ENCODE measurements at regions not wholly inside any gene's neighbourhood (a gene's known extent, or its start where the extent isn't known, plus 50 kb on each side); places are given as distances from the start of the nearest gene placed in this dataset.

DNA sequence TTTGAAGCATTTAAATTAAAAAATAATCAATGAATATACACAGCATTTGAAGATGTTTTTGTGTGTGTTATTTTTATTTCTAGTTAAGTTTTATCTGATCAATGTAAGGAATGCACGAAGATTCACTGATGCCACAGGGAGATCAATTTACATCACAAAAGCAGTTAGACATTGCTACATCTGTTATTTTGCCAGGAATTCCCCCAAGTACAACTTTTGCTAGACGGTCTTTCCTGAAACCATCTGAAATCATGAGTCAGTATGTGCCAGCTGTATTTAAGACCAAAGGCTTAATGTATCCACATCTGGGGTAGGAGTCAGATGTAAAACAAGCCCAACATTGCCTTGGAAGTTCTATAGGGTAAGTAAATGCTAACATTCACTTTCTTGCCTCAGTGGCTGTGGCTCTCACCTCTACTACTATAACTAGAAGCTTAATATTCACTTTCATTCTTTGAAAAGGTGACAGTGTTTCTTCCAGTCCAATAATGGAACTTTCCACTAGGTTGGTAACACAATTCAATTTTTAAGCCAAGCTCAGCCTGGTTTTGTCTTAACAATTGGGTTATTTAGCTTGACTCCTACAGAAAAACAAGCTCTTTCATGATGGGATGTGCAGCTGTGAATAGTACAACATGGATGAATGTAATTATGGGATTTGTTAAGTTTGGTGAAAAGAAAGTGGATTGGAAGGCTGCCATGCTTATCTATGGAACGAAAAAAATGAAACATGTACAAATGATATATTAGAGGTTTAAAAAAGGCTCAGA, 385.4 kb upstream of the TMEM132C start:
- no peak overlapping the region for H3K4me3 Mint-ChIP-seq
- H3K4me1 Mint-ChIP-seq (ENCODE audit: low read depth), result no peaks in the 10 kb centered on the region
- no peaks in the 10 kb centered on the region for H3K36me3 Mint-ChIP-seq (ENCODE audit: insufficient read depth in 2 of 2)
- DNase-seq (no peak), ATAC-seq (replicated peaks in 1 of 2) (no peak)
- no peak overlapping the region for H3K27ac Mint-ChIP-seq
- H3K9me3 Mint-ChIP-seq, result peaks cover 0 to 4% of the 10 kb centered on the region in 2 donors
- H3K27me3 Mint-ChIP-seq (ENCODE audit: low read depth), result no peaks in the 10 kb centered on the region

DNA sequence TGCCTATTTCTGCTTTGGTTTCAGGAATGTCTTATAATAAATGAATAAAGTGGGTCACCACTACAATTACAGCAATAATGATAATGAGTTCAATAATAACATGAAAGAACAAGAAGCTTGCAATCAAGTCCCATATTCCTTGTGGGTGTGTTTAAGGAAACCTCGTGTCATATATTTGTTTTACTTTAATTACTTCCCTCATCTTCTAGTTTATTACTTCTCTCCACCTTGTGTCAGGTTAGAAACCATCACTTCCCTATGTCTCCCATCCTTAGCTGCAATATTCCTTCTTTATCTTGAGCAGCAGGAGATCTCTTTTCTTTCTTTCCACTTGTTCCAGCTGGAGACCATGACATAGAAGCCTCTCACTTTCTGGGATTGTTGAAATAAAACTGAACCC, 384.0 kb upstream of the TMEM132C start:
- ATAC-seq (replicated peaks in 1 of 2) (no peak), DNase-seq (no peak)
- Mint-ChIP-seq H3K9me3 (peaks cover 0 to 4% of the 10 kb centered on the region in 2 donors), H3K4me3 (no peak overlapping the region), H3K27me3 (ENCODE audit: low read depth) (no peaks in the 10 kb centered on the region), H3K4me1 (ENCODE audit: low read depth) (no peaks in the 10 kb centered on the region), H3K36me3 (ENCODE audit: insufficient read depth in 2 of 2) (no peaks in the 10 kb centered on the region), H3K27ac (no peak overlapping the region)

DNA sequence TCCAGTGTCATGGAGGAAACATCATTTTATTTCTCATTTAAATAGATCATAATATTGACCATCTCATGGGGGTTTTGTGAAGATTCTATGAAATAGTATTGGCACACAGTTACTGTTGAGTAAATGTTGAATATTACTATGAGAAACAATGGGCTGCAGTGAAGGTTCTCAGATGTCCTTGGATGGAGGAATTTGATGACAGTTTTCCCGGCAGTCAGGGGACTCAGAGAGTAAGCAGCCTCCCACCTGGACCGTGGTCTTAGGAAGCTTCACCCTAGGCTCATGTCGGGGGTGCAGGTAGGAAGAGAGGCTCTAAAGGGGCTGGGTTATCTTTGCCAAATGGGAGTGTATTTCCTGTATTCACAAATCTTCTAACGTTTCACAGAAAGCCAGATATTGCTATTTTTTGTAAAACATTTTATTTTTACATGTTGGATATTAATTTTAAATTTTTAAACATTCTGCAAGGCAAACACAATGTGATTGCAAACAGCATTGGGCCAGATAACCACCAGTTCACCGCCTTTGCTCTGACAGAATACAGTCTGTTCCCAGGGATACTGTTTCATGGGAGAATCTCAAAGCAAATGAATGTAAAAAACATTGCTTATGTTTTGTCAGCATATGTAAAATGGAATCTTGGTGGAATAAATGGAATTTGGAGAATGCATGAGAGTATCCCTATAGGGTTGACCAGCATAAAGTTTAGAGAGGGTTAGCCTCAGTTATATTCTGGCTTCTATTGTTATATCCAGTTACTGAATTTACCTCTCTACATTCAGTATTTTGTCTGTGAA, 380.8 kb upstream of the TMEM132C start:
- H3K27ac Mint-ChIP-seq, result no peak overlapping the region
- ATAC-seq (replicated peaks in 1 of 2) (no peak), DNase-seq (no peak)
- H3K27me3 Mint-ChIP-seq (ENCODE audit: low read depth), result no peaks in the 10 kb centered on the region
- no peaks in the 10 kb centered on the region for H3K4me1 Mint-ChIP-seq (ENCODE audit: low read depth)
- H3K36me3 Mint-ChIP-seq (ENCODE audit: insufficient read depth in 2 of 2), result peaks cover 0 to under 1% of the 10 kb centered on the region in 2 donors
- peaks cover 2 to 3% of the 10 kb centered on the region in 2 donors for H3K9me3 Mint-ChIP-seq
- H3K4me3 Mint-ChIP-seq, result no peak overlapping the region

DNA sequence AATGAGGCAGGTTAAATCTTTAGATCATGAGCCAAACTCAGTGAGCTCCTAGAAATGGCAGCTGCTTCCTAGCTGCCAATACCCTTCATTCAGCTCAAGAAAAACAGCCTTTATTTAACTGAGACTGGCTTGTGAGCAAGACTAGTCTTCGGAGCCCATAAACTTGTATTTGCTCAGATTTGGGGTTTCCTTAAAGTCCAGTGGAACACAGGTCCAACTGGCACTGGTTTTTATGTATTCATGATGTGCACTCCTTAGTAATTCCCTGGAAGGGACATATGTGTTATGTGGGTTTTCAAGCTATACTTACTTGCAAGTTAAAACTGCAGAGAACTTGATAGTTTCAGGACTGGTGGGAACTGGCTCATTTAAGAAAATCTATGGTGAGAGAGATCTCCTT, 380.1 kb upstream of the TMEM132C start:
- no peak overlapping the region for H3K27ac Mint-ChIP-seq
- DNase-seq (no peak), ATAC-seq (replicated peaks in 1 of 2) (no peak)
- no peaks in the 10 kb centered on the region for H3K4me1 Mint-ChIP-seq (ENCODE audit: low read depth)
- H3K9me3 Mint-ChIP-seq, result peaks cover 2 to 3% of the 10 kb centered on the region in 2 donors
- H3K27me3 Mint-ChIP-seq (ENCODE audit: low read depth), result no peaks in the 10 kb centered on the region
- no peak overlapping the region for H3K4me3 Mint-ChIP-seq
- peaks cover 0 to 1% of the 10 kb centered on the region in 2 donors for H3K36me3 Mint-ChIP-seq (ENCODE audit: insufficient read depth in 2 of 2)

- Mint-ChIP-seq H3K36me3 (ENCODE audit: insufficient read depth in 2 of 2) (peaks cover 0 to 1% of the 10 kb centered on the region in 2 donors), H3K4me3 (no peak overlapping the region), H3K9me3 (peaks cover 2 to 3% of the 10 kb centered on the region in 2 donors), H3K4me1 (ENCODE audit: low read depth) (no peaks in the 10 kb centered on the region), H3K27me3 (ENCODE audit: low read depth) (no peaks in the 10 kb centered on the region), H3K27ac (no peak overlapping the region)
- ATAC-seq (replicated peaks in 1 of 2) (no peak), DNase-seq (no peak)
Measured at GRCh38 chr12:127888943-127889719, 377.8 kb upstream of the TMEM132C start.

GRCh38 chr12:127893895-127894609, 372.9 kb upstream of the TMEM132C start:
- Mint-ChIP-seq H3K4me3 (no peak overlapping the region), H3K9me3 (peaks cover 2 to 5% of the 10 kb centered on the region in 2 donors), H3K27me3 (ENCODE audit: low read depth) (no peaks in the 10 kb centered on the region), H3K27ac (no peak overlapping the region), H3K4me1 (ENCODE audit: low read depth) (no peaks in the 10 kb centered on the region), H3K36me3 (ENCODE audit: insufficient read depth in 2 of 2) (peaks cover 0 to 1% of the 10 kb centered on the region in 2 donors)
- no peak for DNase-seq
- ATAC-seq (replicated peaks in 1 of 2), result no peak

GRCh38 chr12:127896661-127897060, 370.3 kb upstream of the TMEM132C start:
- no peak for DNase-seq
- H3K4me3 Mint-ChIP-seq, result no peak overlapping the region
- H3K27ac Mint-ChIP-seq, result no peak overlapping the region
- ATAC-seq (replicated peaks in 1 of 2), result no peak
- H3K27me3 Mint-ChIP-seq (ENCODE audit: low read depth), result no peaks in the 10 kb centered on the region
- H3K36me3 Mint-ChIP-seq (ENCODE audit: insufficient read depth in 2 of 2), result no peaks in the 10 kb centered on the region
- no peaks in the 10 kb centered on the region for H3K4me1 Mint-ChIP-seq (ENCODE audit: low read depth)
- H3K9me3 Mint-ChIP-seq, result peaks cover 0 to 5% of the 10 kb centered on the region in 2 donors

DNA sequence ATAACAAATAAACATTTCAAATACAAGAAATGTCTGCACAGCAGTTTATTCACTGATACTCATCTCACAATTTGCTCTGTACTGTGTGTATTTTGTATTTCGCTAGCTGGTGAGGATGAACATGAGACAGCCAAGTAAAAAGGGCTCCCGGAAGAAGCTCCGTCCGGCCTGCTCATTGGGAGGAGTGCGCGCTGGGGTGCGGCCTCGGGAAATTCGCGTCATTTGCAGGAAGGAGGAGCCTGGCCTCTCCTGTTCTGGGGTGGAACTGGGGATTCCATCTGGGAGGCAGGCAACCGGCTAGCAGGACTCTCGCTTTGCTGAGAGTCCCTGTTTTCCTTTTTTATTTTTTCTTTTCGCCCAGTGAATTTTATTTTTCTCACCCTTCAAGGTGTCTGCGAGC, 368.4 kb upstream of the TMEM132C start:
- H3K36me3 Mint-ChIP-seq (ENCODE audit: insufficient read depth in 2 of 2), result no peaks in the 10 kb centered on the region
- H3K4me1 Mint-ChIP-seq (ENCODE audit: low read depth), result no peaks in the 10 kb centered on the region
- no peaks in the 10 kb centered on the region for H3K27me3 Mint-ChIP-seq (ENCODE audit: low read depth)
- peaks cover 0 to 7% of the 10 kb centered on the region in 2 donors for H3K9me3 Mint-ChIP-seq
- no peak overlapping the region for H3K4me3 Mint-ChIP-seq
- H3K27ac Mint-ChIP-seq, result no peak overlapping the region
- no peak for ATAC-seq (replicated peaks in 1 of 2)
- no peak for DNase-seq

- no peak for DNase-seq
- no peak overlapping the region for H3K27ac Mint-ChIP-seq
Measured at GRCh38 chr12:127899971-127900370, 367.0 kb upstream of the TMEM132C start.

DNA sequence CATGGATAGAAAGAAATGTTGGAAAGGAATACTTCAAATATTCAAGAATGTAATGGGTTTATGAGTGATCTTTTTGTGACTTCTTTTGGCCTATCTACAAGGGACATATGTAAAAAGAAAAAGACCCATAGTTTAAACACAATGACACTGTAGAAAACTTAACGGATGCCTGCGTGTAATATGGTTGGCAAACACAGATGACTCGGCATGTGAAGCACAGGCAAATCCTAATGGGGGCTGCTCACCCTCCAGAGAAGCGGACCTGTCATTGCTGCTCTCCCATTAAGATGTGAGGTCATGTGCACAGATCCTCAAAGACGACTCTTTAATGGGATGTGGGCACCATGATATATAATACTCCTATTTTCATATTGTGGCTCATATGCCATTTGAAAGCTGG, 366.6 kb upstream of the TMEM132C start:
- H3K9me3 Mint-ChIP-seq, result peaks cover 5 to 13% of the 10 kb centered on the region in 2 donors
- H3K36me3 Mint-ChIP-seq (ENCODE audit: insufficient read depth in 2 of 2), result no peaks in the 10 kb centered on the region
- H3K27me3 Mint-ChIP-seq (ENCODE audit: low read depth), result no peaks in the 10 kb centered on the region
- no peak for ATAC-seq (replicated peaks in 1 of 2)
- H3K4me3 Mint-ChIP-seq, result no peak overlapping the region
- H3K27ac Mint-ChIP-seq, result no peak overlapping the region
- H3K4me1 Mint-ChIP-seq (ENCODE audit: low read depth), result no peaks in the 10 kb centered on the region
- DNase-seq, result no peak

More at GRCh38 chr12:127899971-127900370, 367.0 kb upstream of the TMEM132C start:
- no peak overlapping the region for H3K4me3 Mint-ChIP-seq
- no peaks in the 10 kb centered on the region for H3K4me1 Mint-ChIP-seq (ENCODE audit: low read depth)
- H3K36me3 Mint-ChIP-seq (ENCODE audit: insufficient read depth in 2 of 2), result no peaks in the 10 kb centered on the region
- H3K27me3 Mint-ChIP-seq (ENCODE audit: low read depth), result no peaks in the 10 kb centered on the region
- no peak for ATAC-seq (replicated peaks in 1 of 2)
- H3K9me3 Mint-ChIP-seq, result peaks cover 4 to 14% of the 10 kb centered on the region in 2 donors

DNA sequence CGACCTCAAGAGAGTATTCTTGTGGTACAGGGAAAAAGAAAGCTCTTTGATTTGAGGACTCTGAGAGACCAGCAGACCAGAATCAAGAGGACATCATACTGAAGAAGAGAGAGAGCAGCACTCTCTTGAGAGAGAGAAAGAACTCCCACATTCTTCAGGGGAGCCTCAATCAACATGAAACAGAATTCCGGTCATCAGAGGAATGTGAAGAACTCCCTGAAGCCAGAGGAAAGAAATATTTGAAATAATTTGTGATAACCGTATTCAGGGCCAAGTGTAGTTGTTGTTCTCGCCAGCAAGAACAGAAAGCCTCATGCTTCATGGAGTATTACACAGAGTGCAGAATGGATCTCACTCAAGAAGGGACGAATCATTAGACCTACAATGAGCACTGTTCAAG, 363.8 kb upstream of the TMEM132C start:
- DNase-seq, result no peak
- no peak for ATAC-seq (replicated peaks in 1 of 2)
- H3K4me1 Mint-ChIP-seq (ENCODE audit: low read depth), result no peaks in the 10 kb centered on the region
- no peak overlapping the region for H3K4me3 Mint-ChIP-seq
- H3K27ac Mint-ChIP-seq, result no peak overlapping the region
- H3K27me3 Mint-ChIP-seq (ENCODE audit: low read depth), result no peaks in the 10 kb centered on the region
- H3K36me3 Mint-ChIP-seq (ENCODE audit: insufficient read depth in 2 of 2), result peaks cover 0 to 2% of the 10 kb centered on the region in 2 donors
- peaks cover 5 to 11% of the 10 kb centered on the region in 2 donors for H3K9me3 Mint-ChIP-seq

DNA sequence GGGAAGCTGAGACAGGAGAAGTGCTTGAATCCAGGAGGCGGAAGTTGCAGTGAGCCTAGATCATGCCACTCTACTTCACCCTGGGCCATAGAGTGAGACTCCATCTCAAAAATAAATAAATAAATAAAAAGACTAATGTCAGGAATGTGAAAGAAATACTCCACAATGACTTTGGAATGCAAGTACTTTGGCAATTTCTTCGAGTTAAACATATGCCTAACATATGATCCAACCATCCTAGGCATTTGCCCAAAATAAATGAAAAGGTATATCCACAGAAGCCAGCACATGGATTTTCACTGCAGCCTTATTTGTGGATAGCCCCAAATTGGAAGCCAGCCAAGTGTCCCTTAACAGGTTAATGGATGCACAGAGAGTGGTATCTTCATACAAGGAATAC, 357.9 kb upstream of the TMEM132C start:
- no peak overlapping the region for H3K27ac Mint-ChIP-seq
- no peak overlapping the region for H3K4me3 Mint-ChIP-seq
- H3K36me3 Mint-ChIP-seq (ENCODE audit: insufficient read depth in 2 of 2), result peaks cover 0 to 2% of the 10 kb centered on the region in 2 donors
- DNase-seq, result no peak
- H3K9me3 Mint-ChIP-seq, result peaks cover 4 to 5% of the 10 kb centered on the region in 2 donors
- H3K27me3 Mint-ChIP-seq (ENCODE audit: low read depth), result no peaks in the 10 kb centered on the region
- no peak for ATAC-seq (replicated peaks in 1 of 2)
- no peaks in the 10 kb centered on the region for H3K4me1 Mint-ChIP-seq (ENCODE audit: low read depth)
